ENCODE measurements at regions not wholly inside any gene's neighbourhood (a gene's known extent, or its start where the extent isn't known, plus 50 kb on each side); places are given as distances from the start of the nearest gene placed in this dataset.

DNA sequence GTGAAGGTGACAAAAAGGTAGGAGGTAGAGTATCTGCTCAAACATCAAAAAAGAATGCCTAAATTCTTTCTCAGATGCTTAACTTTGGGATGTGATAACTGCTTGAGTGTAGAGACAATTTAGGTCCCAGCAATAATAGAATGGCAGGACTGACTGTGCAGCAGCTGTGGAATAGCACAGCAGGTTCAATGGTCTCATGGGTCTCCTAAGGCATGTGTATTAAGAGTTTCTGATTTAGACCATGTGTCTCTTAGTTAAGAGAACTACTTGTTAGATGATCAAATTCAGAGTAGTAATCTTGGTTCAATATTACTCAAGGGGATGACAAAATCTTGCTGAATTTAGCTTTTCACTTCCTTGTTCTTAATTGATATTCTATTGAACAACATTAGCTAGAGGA, 72.0 kb downstream of the ALX1 start:
- Histone ChIP-seq H3K27ac (ENCODE audit: low read length) (no peak overlapping the region), H3K4me3 (ENCODE audit: low read depth in 1 of 2, low read length in 2 of 2) (no peak overlapping the region), H3K9me3 (ENCODE audit: control insufficient read depth in 1 of 2, low read length in 2 of 2) (no peaks in the 10 kb centered on the region), H3K36me3 (ENCODE audit: control insufficient read depth in 1 of 2, insufficient read depth in 2 of 2, low read length in 2 of 2) (no peaks in the 10 kb centered on the region), H3K27me3 (ENCODE audit: low read depth, low read length) (no peaks in the 10 kb centered on the region), H3K4me1 (ENCODE audit: control insufficient read depth in 1 of 2, insufficient read depth in 2 of 2, low read length in 2 of 2) (no peaks in the 10 kb centered on the region)

DNA sequence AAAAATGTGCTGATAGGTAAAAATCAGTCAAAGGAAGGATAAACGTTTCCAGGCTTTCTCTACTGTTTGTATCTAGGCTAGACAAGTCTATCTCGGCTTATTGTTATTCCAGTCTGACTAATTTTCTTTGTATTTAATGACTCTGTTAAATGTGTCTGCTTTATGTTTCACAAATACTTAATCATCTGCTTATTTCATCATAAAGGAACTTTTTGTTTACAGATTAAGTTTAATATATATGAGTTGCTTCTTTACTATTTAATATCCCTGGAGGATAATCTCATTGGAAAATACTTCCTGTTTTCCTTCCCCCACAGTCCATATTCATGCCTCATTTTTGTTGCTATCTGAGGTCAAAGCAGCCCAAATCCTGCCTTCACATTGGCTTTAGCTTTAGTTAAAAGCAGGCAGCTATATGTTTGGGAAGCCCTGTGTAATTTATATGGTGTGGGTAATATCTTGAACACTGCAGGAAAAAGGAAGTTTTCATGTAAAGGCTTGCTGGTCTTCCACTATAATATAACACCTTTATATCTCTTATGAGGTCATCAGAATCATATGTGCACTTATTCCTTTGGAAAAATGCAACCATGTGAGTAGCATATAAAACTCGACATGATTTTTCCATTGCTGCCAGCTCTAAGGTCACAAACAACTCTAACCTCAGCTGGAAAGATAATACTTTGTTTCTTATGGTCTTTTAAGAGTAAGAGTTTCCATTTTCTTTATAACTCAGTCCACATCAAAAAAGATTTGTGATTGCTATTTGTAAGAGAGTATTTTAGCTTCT, 76.8 kb downstream of the ALX1 start:
- no peaks in the 10 kb centered on the region for H3K9me3 ChIP-seq (ENCODE audit: control insufficient read depth in 1 of 2, low read length in 2 of 2)
- no peak overlapping the region for H3K4me3 ChIP-seq (ENCODE audit: low read depth in 1 of 2, low read length in 2 of 2)
- H3K4me1 ChIP-seq (ENCODE audit: control insufficient read depth in 1 of 2, insufficient read depth in 2 of 2, low read length in 2 of 2) = no peaks in the 10 kb centered on the region

GRCh38 chr12:85357609-85358008, 77.6 kb downstream of the ALX1 start:
- no peak overlapping the region for H3K27ac ChIP-seq (ENCODE audit: low read length)
- H3K4me1 ChIP-seq (ENCODE audit: control insufficient read depth in 1 of 2, insufficient read depth in 2 of 2, low read length in 2 of 2) = no peaks in the 10 kb centered on the region
- H3K9me3 ChIP-seq (ENCODE audit: control insufficient read depth in 1 of 2, low read length in 2 of 2) = no peaks in the 10 kb centered on the region
- H3K27me3 ChIP-seq (ENCODE audit: low read depth, low read length) = no peaks in the 10 kb centered on the region
- H3K36me3 ChIP-seq (ENCODE audit: control insufficient read depth in 1 of 2, insufficient read depth in 2 of 2, low read length in 2 of 2) = no peaks in the 10 kb centered on the region
- no peak overlapping the region for H3K4me3 ChIP-seq (ENCODE audit: low read depth in 1 of 2, low read length in 2 of 2)

More for the DNA sequence above, 76.8 kb downstream of the ALX1 start:
- Histone ChIP-seq H3K27ac (ENCODE audit: low read length) (no peak overlapping the region), H3K36me3 (ENCODE audit: control insufficient read depth in 1 of 2, insufficient read depth in 2 of 2, low read length in 2 of 2) (no peaks in the 10 kb centered on the region), H3K27me3 (ENCODE audit: low read depth, low read length) (no peaks in the 10 kb centered on the region)

DNA sequence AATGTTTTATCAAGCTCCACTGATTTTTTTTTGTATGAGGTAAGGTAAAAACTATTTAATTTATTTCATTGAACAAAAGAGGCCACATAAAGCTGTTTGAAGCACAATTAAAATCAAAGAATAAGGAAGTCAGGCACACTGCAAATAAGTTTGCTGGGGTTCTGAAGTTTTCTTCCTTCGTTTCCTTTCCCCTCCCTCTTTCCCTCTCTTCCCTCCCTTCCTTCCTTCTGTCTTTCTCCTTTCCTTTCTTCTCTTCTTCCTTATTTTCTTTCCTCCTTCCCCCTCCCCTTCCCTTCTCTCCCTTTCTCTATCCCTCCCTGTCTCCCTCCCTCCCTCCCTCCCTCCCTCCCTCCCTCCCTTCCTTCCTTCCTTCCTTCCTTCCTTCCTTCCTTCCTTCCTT, 78.7 kb downstream of the ALX1 start:
- H3K4me1 ChIP-seq (ENCODE audit: control insufficient read depth in 1 of 2, insufficient read depth in 2 of 2, low read length in 2 of 2) = no peaks in the 10 kb centered on the region
- H3K4me3 ChIP-seq (ENCODE audit: low read depth in 1 of 2, low read length in 2 of 2) = no peak overlapping the region
- H3K9me3 ChIP-seq (ENCODE audit: control insufficient read depth in 1 of 2, low read length in 2 of 2) = no peaks in the 10 kb centered on the region
- H3K27me3 ChIP-seq (ENCODE audit: low read depth, low read length) = no peaks in the 10 kb centered on the region
- no peaks in the 10 kb centered on the region for H3K36me3 ChIP-seq (ENCODE audit: control insufficient read depth in 1 of 2, insufficient read depth in 2 of 2, low read length in 2 of 2)
- H3K27ac ChIP-seq (ENCODE audit: low read length) = no peak overlapping the region

DNA sequence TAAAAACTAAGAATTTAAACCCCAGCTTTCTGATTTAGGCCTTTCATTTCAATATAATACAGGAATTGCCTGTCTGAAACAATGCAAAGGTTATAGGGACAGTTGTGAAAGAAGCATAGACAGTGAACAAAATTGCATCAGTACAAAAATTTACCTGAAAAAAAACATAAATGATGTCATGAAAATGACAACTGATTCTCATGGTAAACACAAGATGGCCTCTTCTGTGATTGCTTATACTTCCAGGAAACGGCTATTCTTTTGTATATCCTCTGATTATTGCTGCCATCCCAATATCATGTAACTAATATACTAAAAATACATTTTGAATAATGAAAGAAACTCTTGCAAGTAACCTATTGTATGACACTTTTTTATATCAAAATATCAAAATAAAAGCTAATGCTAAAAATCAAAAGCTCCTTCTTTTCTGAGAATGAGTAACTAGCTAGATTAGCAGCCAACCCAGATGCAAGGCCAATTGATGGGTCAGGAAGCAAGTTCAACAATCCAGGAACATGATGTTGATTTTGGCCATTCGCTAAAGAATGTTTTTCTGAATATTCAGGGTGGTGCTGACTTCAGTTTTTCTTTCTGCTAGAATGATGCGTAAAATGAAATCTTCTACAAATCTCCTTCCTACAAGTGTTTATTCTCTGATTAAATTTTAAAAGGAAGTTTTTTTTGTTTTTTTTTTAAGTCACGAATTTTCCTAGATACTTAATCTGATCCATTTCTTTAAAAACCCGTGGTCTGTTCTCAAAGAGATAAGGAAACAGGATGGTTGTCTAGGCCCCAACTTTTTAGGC, 83.6 kb downstream of the ALX1 start:
- no peaks in the 10 kb centered on the region for H3K4me1 ChIP-seq (ENCODE audit: control insufficient read depth in 1 of 2, insufficient read depth in 2 of 2, low read length in 2 of 2)

GRCh38 chr12:85367936-85368335, 87.9 kb downstream of the ALX1 start:
- Histone ChIP-seq H3K4me1 (ENCODE audit: control insufficient read depth in 1 of 2, insufficient read depth in 2 of 2, low read length in 2 of 2) (no peaks in the 10 kb centered on the region), H3K27ac (ENCODE audit: low read length) (no peak overlapping the region), H3K36me3 (ENCODE audit: control insufficient read depth in 1 of 2, insufficient read depth in 2 of 2, low read length in 2 of 2) (no peaks in the 10 kb centered on the region), H3K9me3 (ENCODE audit: control insufficient read depth in 1 of 2, low read length in 2 of 2) (no peaks in the 10 kb centered on the region), H3K4me3 (ENCODE audit: low read depth in 1 of 2, low read length in 2 of 2) (no peak overlapping the region), H3K27me3 (ENCODE audit: low read depth, low read length) (no peaks in the 10 kb centered on the region)

More for the DNA sequence above, 83.6 kb downstream of the ALX1 start:
- Histone ChIP-seq H3K36me3 (ENCODE audit: control insufficient read depth in 1 of 2, insufficient read depth in 2 of 2, low read length in 2 of 2) (no peaks in the 10 kb centered on the region), H3K27me3 (ENCODE audit: low read depth, low read length) (no peaks in the 10 kb centered on the region), H3K4me3 (ENCODE audit: low read depth in 1 of 2, low read length in 2 of 2) (no peak overlapping the region), H3K9me3 (ENCODE audit: control insufficient read depth in 1 of 2, low read length in 2 of 2) (no peaks in the 10 kb centered on the region), H3K27ac (ENCODE audit: low read length) (no peak overlapping the region)

DNA sequence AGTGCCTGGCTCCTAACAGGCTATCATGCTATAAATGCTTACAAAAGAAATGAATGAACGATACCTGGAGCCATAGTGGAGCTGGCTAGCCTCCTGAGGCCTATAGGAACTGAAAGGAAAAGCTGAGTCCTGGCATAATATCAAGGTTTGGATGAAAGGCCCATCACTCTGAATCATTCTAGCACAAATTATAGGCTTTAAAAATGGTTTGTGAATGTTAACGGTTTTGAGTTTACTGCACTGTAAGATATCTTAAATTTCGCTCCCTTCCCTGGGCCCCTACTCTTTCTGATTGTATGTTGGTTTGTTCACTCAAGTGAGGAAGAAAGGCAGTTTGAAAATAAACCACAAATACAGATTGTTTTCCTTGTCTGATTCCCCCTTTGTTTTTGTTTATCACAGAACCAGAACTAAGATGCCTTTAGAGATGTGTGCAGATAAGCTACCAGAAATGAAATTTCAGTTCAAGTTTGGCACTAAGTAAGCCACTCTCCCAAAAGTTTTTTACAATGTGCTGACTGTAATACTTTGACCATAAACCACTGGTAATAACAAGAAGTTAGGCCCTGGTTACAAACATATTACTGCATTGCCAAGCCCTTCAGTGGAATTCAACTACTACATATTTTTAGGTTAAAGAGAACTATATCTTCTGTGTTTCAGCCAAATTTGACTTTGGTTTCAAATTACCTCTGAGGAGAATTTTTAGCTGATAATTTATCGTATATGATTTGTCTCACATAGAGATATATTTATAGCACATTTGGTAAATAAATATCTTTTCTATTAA, 89.5 kb downstream of the ALX1 start:
- H3K27ac ChIP-seq (ENCODE audit: low read length) = no peak overlapping the region
- H3K4me1 ChIP-seq (ENCODE audit: control insufficient read depth in 1 of 2, insufficient read depth in 2 of 2, low read length in 2 of 2) = no peaks in the 10 kb centered on the region
- no peak overlapping the region for H3K4me3 ChIP-seq (ENCODE audit: low read depth in 1 of 2, low read length in 2 of 2)

DNA sequence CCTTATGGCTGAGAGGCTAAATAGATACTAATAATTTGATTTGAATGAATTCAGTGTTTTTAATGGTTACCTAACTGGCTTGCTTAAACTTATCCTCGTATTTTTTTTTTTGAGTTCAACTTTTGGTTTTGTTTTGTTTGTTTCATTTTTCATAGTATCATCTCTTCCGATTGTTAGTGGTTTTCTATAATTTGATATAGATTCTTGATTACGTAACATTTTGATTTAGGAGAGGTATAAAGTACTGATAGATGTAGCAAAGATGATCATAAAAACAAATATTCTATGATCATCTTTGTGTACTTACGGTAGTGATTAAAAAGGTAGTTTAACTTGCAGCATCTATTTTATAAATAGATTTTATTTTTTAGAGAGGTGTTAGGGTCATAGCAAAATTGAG, 93.0 kb downstream of the ALX1 start:
- Histone ChIP-seq H3K9me3 (ENCODE audit: control insufficient read depth in 1 of 2, low read length in 2 of 2) (no peaks in the 10 kb centered on the region), H3K4me3 (ENCODE audit: low read depth in 1 of 2, low read length in 2 of 2) (no peak overlapping the region), H3K27ac (ENCODE audit: low read length) (no peak overlapping the region), H3K36me3 (ENCODE audit: control insufficient read depth in 1 of 2, insufficient read depth in 2 of 2, low read length in 2 of 2) (no peaks in the 10 kb centered on the region), H3K27me3 (ENCODE audit: low read depth, low read length) (no peaks in the 10 kb centered on the region), H3K4me1 (ENCODE audit: control insufficient read depth in 1 of 2, insufficient read depth in 2 of 2, low read length in 2 of 2) (no peaks in the 10 kb centered on the region)

More for the DNA sequence above, 89.5 kb downstream of the ALX1 start:
- Histone ChIP-seq H3K27me3 (ENCODE audit: low read depth, low read length) (no peaks in the 10 kb centered on the region), H3K9me3 (ENCODE audit: control insufficient read depth in 1 of 2, low read length in 2 of 2) (no peaks in the 10 kb centered on the region), H3K36me3 (ENCODE audit: control insufficient read depth in 1 of 2, insufficient read depth in 2 of 2, low read length in 2 of 2) (no peaks in the 10 kb centered on the region)

DNA sequence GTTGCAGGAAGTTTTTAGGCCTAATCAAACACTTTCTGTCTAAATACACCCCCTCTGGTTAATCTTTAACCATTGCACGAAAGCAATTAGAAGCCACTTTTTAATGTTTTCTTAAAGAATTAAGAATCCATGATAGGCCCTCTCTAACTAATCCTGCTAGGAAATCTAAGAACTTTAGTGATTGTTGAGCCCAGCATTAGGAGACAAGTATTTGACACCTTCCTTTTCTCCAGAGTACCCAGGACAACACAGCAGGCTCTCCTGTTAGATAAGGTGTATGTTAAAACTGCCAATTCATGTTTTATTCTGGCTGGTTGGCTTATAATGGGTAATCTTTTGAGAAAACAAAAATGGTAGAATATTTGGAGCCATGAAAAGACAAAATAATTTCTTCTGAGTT, 95.0 kb downstream of the ALX1 start:
- Histone ChIP-seq H3K4me1 (ENCODE audit: control insufficient read depth in 1 of 2, insufficient read depth in 2 of 2, low read length in 2 of 2) (no peaks in the 10 kb centered on the region), H3K4me3 (ENCODE audit: low read depth in 1 of 2, low read length in 2 of 2) (no peak overlapping the region), H3K27me3 (ENCODE audit: low read depth, low read length) (no peaks in the 10 kb centered on the region), H3K9me3 (ENCODE audit: control insufficient read depth in 1 of 2, low read length in 2 of 2) (no peaks in the 10 kb centered on the region), H3K36me3 (ENCODE audit: control insufficient read depth in 1 of 2, insufficient read depth in 2 of 2, low read length in 2 of 2) (no peaks in the 10 kb centered on the region), H3K27ac (ENCODE audit: low read length) (no peak overlapping the region)

- Histone ChIP-seq H3K27me3 (ENCODE audit: low read depth, low read length) (no peaks in the 10 kb centered on the region), H3K27ac (ENCODE audit: low read length) (no peak overlapping the region), H3K9me3 (ENCODE audit: control insufficient read depth in 1 of 2, low read length in 2 of 2) (no peaks in the 10 kb centered on the region), H3K4me3 (ENCODE audit: low read depth in 1 of 2, low read length in 2 of 2) (no peak overlapping the region), H3K36me3 (ENCODE audit: control insufficient read depth in 1 of 2, insufficient read depth in 2 of 2, low read length in 2 of 2) (no peaks in the 10 kb centered on the region), H3K4me1 (ENCODE audit: control insufficient read depth in 1 of 2, insufficient read depth in 2 of 2, low read length in 2 of 2) (no peaks in the 10 kb centered on the region)
These were observed 105.4 kb downstream of the ALX1 start for GRCh38 chr12:85385406-85385805.

- Histone ChIP-seq H3K36me3 (ENCODE audit: control insufficient read depth in 1 of 2, insufficient read depth in 2 of 2, low read length in 2 of 2) (no peaks in the 10 kb centered on the region), H3K4me3 (ENCODE audit: low read depth in 1 of 2, low read length in 2 of 2) (no peak overlapping the region), H3K4me1 (ENCODE audit: control insufficient read depth in 1 of 2, insufficient read depth in 2 of 2, low read length in 2 of 2) (no peaks in the 10 kb centered on the region), H3K27ac (ENCODE audit: low read length) (no peak overlapping the region), H3K9me3 (ENCODE audit: control insufficient read depth in 1 of 2, low read length in 2 of 2) (no peaks in the 10 kb centered on the region), H3K27me3 (ENCODE audit: low read depth, low read length) (no peaks in the 10 kb centered on the region)
These were observed 110.2 kb downstream of the ALX1 start for GRCh38 chr12:85390266-85390665.

Measured in muscle layer of duodenum (tissue), 2 donors.